Left colon (tissue), 2 donors: ENCODE measurements at regions not wholly inside any gene's neighbourhood (a gene's known extent, or its start where the extent isn't known, plus 50 kb on each side); places are given as distances from the start of the nearest gene placed in this dataset.
A peak's percentile ranks its signal among the peaks of the same experiment; 100 is the strongest.
"Not testable (repeated sequence)": the region's sequence is repeated elsewhere in the genome, so short reads cannot be mapped to it uniquely, and the experiment has no call there.

Experiments
- ATAC-seq: fragments of 200-7000 bp; cut with Tn5 transposase; one replicate; pipeline ENCODE4 v1.9.1; 2020; ENCODE audit warnings: mild to moderate bottlenecking, moderate library complexity
- DNase-seq, 2 donors: peaks; one replicate each; pipeline ENCODE4 v3.0.0-alpha.2; 2020
- intact Hi-C, 2 donors: fragments of 100-400 bp; cut with DNase I in 1 of 2; cut with micrococcal nuclease in 1 of 2; formaldehyde crosslinking; loops; one replicate each; pipeline versions ENCODE4 v1.11.2 to v1.14.0; 2022; cut with DNase I, micrococcal nuclease
- donor health status: DM: no; HTN: no; CAD: no.
- donor health status: DM: yes; HTN: yes; CAD: no.

GRCh38 chr14:106196459-106196858, 670.1 kb downstream of the TMEM121 start:
- peak in 1 of 2 donors; percentile 15 for DNase-seq
- ATAC-seq, intact Hi-C loops: not testable (repeated sequence)

GRCh38 chr14:106197264-106197663, 670.9 kb downstream of the TMEM121 start:
- ATAC-seq, intact Hi-C loops, DNase-seq: not testable (repeated sequence)

DNA sequence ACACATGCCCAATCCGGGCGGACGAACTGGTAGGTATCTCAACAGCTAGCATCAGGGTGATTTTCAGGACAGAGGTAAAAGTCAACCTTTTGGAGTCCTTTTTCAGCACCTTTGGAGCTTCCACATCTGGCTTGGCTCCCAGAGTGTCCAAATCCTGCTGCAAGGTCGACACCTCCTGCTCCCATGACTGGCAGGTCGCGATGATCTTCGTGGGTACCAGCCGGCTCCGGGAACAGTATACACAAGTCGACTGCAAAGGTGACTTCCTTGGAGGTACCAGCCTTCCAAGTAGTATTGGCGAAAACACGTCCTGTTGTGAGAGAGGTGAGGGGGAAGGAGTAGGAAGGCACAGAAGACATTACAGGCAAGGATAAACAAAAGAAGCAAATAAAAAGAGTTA, 672.7 kb downstream of the TMEM121 start:
- ATAC-seq (no peak), DNase-seq (no peak)
- intact Hi-C loops = no loop called here

DNA sequence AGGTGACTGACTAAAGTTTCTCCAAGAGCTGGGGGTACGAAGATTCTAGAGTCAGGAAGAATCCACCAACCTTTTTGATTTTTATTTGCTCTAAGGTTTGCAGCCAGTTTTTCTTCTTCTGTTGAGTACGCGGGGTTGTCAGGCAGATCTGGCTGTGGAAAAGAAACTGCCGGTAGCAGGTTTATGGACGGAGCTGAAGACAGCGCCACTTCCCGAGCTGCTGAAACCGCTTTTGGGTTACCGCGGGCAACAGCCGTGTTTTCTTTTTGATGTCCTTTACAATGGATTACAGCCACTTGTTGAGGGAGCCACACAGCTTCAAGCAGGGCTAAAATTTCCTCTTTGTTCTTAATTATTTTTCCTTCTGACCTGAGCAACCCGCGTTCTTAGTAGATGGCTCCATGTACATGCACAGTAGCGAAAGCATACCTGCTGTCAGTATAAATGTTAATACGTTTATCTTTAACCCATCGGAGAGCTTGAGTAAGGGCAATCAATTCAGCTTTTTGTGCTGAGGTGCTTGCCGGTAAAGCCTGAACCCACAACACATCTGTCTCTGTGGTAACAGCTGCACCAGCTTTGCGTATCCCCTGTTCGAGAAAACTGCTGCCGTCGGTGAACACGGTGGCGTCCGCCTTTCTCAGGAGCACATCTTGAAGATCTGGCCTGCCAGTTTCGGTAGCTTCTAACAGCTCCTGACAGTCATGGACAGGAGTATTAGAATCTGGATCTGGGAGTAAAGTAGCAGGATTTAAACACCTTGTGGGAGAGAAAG, 674.3 kb downstream of the TMEM121 start:
- DNase-seq = no peak
- ATAC-seq = no peak
- intact Hi-C loops = no loop called here

DNA sequence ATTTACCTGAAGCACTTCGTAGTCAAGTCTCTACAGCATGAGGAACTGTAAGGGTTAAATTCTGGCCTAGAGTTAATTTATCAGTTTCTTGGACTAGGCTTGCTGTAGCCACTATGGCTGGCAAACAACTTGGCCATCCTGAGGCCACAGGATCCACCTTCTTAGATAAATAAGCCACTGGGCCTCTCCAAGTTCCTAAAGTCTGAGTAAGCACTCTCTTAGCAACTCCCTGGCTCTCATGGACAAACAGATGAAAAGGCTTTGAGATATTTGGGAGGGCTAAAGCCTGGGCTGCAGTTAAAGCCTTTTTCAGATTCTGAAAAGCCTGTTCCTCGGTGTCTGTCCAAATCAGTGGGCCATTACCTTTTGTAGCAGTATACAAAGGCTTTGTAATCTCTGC, 675.0 kb downstream of the TMEM121 start:
- intact Hi-C loops = no loop called here
- DNase-seq (no peak), ATAC-seq (no peak)

- DNase-seq (no peak), ATAC-seq (no peak)
- intact Hi-C loops = no loop called here
Observed at GRCh38 chr14:106203438-106203837, 677.1 kb downstream of the TMEM121 start.

DNA sequence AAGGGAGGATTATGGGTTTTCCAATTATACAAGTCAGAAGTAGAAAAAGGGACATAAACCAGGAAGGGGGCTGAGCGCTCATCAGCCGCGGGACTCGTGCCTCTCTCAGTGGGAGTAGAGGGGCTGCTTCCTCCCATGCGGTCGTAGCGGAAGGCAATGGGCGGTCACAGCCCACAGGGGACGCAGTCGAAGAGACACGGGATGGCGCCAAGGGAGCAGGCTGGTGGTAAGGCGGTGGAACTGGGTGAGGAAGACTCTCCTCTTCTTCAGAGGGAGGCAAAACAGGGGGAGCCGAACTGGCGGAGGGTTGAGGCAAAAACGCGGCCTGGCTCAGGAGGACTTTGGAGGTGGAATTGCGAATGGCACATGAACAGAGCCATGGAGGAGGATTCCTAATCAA, 677.7 kb downstream of the TMEM121 start:
- DNase-seq (no peak), ATAC-seq (no peak)
- intact Hi-C loops = no loop called here

- ATAC-seq (no peak), DNase-seq (no peak)
- intact Hi-C loops = no loop called here
Observed at GRCh38 chr14:106207316-106207715, 680.9 kb downstream of the TMEM121 start.

DNA sequence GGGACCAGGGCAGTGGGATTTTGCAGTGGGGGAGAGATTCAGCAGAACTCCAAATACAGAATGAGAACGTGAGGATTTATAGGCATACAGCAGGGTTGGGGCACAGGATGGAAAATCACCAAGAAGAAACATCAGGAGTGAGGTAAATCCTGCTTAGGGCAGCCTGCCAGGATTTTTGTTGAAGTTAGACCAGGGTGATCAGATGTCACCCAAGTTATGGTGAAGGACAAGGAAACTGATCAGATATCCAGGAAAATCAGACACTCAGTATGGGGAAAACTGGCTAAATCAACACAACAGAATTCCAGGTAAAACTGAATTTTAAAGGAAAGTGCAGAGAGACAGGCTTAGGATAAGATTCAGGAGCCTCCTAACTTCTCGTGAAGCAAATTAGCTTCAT, 682.4 kb downstream of the TMEM121 start:
- intact Hi-C loops = no loop called here
- no peak for DNase-seq
- ATAC-seq = no peak

DNA sequence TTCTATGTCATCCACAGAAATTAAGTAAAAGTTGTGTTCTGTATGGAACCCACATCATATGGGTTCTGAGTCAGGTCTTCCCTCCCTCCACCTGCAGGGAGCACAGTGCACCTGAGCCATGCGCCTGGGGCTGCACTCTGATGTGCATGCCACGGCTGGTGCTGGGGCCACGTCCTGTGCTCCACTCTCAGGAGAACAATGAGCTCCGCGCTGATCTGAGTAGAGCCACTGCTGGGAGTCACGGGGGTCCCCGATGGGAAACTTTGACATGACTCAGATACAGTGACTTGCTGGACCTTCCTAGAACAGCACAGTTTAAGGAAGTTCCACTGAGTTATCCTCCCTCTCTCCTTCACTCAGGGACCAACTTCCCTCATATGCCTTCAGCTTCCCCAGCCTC, 683.4 kb downstream of the TMEM121 start:
- DNase-seq (no peak), ATAC-seq (no peak)
- intact Hi-C loops = no loop called here

DNA sequence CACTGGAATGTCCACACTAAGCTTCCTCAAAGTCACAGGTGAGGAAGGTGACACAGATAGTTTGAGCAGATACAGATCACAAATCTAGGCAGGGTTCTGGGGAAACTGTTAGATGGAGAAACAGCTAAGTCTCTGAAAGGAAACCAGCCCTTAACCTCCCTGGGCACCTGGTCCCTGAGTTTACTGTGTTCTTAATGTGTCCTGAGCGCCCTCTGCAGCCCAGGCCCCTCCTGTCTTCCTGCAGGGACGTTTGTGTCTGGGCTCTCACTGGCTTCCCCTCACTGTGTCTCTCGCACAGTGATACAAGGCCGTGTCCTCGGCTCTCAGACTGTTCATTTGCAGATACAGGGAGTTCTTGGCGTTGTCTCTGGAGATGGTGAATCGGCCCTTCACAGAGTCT, 684.3 kb downstream of the TMEM121 start:
- no peak for ATAC-seq
- DNase-seq = peak in 1 of 2 donors; percentile 4
- intact Hi-C loops = no loop called here

DNA sequence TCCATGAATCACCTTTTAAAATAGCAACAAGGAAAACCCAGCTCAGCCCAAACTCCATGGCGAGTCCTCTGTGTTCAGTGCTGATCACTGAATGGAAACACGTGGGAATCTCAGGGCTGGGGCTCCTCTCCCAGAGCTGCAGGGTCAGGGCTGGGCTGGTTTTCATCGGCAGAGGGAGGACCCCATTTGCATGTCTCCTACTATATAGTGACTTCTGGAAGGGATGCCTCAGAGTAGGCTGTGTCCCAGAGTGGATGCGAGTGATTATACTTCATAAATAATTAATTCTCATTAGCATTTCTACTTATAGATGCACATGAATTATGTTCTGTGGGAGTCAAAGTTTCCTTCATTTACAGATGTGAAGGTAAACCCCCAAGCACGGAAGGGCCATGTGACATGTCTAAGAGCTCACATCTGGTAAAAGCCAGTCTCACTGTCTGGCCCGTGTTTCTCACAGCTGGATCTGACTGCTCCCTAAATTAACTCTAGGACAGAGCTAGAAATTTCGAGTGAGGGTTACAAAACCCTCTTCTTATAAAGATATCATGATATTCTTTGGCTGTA, 685.0 kb downstream of the TMEM121 start:
- intact Hi-C loops = no loop called here
- ATAC-seq = no peak
- DNase-seq = no peak

- no peak for DNase-seq
- intact Hi-C loops = no loop called here
- ATAC-seq = no peak
Observed at GRCh38 chr14:106215229-106215628, 688.8 kb downstream of the TMEM121 start.

GRCh38 chr14:106216679-106217078, 690.3 kb downstream of the TMEM121 start:
- no peak for ATAC-seq
- no peak for DNase-seq
- intact Hi-C loops = no loop called here

- intact Hi-C loops = no loop called here
- DNase-seq (no peak), ATAC-seq (no peak)
Observed at GRCh38 chr14:106218174-106218573, 691.8 kb downstream of the TMEM121 start.

DNA sequence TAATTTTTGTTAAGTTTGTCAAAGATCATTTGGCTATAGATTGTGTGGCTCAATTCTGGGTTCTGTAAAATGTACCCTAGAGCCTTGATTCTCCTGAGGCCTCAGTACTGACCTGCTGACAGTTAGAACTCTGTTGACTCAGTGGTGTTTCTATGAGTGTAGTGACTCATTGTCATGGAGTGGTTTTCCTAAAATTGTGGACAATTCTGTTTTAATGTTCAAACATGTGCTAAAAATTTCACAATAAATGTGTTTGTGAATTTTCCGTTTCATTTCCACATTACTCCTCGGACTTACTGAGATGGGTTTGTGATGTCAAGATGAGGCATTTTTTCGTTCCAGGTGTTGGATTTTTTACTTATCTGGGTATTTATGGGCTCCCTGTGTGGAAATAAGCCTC, 695.9 kb downstream of the TMEM121 start:
- DNase-seq (no peak), ATAC-seq (no peak)
- intact Hi-C loops = no loop called here

DNA sequence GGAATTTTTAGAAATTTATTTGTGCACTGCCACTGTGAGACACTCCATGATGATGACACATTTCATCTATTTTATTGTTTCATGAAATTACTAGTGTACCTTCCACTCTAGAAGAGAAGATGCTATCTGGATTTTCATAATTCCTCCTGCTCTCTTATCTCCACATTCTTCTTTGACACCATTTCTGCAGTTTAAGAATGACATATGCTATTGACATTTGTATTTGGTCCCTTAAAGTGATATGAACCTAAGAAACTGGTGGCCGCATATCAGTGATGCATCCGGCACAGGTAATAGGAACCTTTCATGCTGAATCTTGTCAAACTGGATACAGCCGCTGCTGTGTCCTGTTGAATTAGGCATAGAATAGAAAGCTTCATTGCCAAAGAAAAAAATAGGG, 696.3 kb downstream of the TMEM121 start:
- DNase-seq = no peak
- no peak for ATAC-seq

DNA sequence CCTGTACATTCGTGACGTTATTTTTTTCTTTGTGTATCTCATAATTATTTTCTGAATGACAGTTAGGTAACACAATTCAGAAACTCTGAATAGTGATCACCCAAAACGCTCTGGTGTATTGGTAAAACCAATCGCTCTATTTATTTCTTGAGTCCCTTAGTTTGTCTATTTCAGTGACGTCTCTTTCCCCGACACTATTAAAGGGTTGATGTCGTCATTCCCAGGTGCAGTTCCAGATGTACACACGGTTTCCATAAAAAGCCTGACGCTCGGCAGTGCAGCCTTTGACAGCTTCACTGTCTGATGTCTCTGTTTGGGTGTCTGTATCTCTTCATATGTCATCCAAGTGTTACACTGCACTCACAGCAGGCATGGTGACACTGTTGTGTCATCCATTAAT, 701.4 kb downstream of the TMEM121 start:
- ATAC-seq (no peak), DNase-seq (no peak)
- intact Hi-C loops = no loop called here

More for the DNA sequence above, 696.3 kb downstream of the TMEM121 start:
- intact Hi-C loops = no loop called here

- intact Hi-C loops = no loop called here
- DNase-seq = no peak
- ATAC-seq = no peak
Observed at GRCh38 chr14:106228541-106229158, 702.3 kb downstream of the TMEM121 start.

DNA sequence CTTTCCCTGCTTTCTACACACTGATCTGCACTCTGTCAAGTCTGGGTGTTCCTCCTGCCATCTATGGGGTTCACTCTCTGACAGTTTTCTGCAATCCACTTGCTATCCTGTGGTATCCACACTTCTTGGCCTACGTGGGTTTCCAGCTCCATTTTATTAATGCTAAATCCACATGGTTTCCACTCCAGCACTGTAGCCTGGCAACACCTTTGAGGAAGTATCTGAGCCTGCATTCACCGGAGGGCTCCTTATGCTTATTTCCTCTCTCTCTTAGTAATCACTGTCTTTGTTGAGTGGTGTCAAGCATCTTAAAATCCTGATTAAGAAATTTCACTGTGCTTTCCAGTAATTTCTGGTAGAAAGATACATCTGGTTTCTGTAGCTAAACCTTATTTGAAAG, 703.7 kb downstream of the TMEM121 start:
- no peak for DNase-seq
- intact Hi-C loops = no loop called here
- ATAC-seq = no peak
